ENCODE measurements at regions not wholly inside any gene's neighbourhood (a gene's known extent, or its start where the extent isn't known, plus 50 kb on each side); places are given as distances from the start of the nearest gene placed in this dataset.

DNA sequence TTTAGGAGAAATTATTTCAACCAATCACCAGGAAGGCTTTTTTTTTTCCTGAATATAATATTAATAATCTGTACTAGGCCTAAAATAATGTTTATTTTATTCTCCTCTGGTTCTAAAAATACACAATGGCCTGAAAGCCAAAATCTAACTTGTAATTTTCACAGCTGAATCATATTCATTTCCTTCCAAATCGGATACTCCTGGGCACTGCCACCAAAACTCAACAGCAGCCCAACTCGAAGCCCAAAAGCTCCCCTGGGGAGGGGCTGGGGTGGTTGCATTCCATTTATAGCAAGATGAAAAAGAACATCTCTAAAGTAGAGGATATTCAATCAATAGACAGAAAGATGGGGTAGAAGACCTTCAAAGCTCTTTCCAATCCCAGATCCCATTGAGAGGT is 100.5 kb upstream of the SETBP1 start:
- TF ChIP-seq, protein P1, sequence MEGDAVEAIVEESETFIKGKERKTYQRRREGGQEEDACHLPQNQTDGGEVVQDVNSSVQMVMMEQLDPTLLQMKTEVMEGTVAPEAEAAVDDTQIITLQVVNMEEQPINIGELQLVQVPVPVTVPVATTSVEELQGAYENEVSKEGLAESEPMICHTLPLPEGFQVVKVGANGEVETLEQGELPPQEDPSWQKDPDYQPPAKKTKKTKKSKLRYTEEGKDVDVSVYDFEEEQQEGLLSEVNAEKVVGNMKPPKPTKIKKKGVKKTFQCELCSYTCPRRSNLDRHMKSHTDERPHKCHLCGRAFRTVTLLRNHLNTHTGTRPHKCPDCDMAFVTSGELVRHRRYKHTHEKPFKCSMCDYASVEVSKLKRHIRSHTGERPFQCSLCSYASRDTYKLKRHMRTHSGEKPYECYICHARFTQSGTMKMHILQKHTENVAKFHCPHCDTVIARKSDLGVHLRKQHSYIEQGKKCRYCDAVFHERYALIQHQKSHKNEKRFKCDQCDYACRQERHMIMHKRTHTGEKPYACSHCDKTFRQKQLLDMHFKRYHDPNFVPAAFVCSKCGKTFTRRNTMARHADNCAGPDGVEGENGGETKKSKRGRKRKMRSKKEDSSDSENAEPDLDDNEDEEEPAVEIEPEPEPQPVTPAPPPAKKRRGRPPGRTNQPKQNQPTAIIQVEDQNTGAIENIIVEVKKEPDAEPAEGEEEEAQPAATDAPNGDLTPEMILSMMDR (IDR thresholded peaks at IDR 0.05; ENCODE audit: low read depth, low read length): no peak
- TF ChIP-seq MYC (IDR thresholded peaks at IDR 0.05; ENCODE audit: low read depth, low read length): no peak
